Epithelial cell of esophagus (primary cell): ENCODE measurements at regions not wholly inside any gene's neighbourhood (a gene's known extent, or its start where the extent isn't known, plus 50 kb on each side); places are given as distances from the start of the nearest gene placed in this dataset.

ENCODE experiments used
- DNase-seq: peaks from one replicate; pipeline ENCODE4 v3.0.0; 2010; ENCODE audit warnings: low read depth
- H3K4me3 ChIP-seq: 2 replicates; pipeline ENCODE4 v1.5.1; 2011; ENCODE audit warnings: mild to moderate bottlenecking, low read length, control low read depth
- CTCF ChIP-seq: IDR thresholded peaks from 2 replicates; pipeline ENCODE4 v1.5.1; 2011; ENCODE audit warnings: low read depth, mild to moderate bottlenecking, low read length, control low read depth, inconsistent platforms; ENCODE audit not compliant: insufficient read depth; ENCODE audit errors: missing control alignments

GRCh38 chr3:194830401-194830800 lies 144.7 kb downstream of the FAM43A start:
- no peak for DNase-seq
- H3K4me3 ChIP-seq = no peak overlapping the region
- no peak for TF ChIP-seq CTCF

- no peak for DNase-seq
- H3K4me3 ChIP-seq = no peak overlapping the region
- TF ChIP-seq CTCF = no peak
Observed at GRCh38 chr3:194830978-194831377, 145.3 kb downstream of the FAM43A start.

GRCh38 chr3:194832346-194833104 lies 146.8 kb downstream of the FAM43A start:
- TF ChIP-seq CTCF = no peak
- H3K4me3 ChIP-seq = no peak overlapping the region
- DNase-seq = no peak

GRCh38 chr3:194833114-194833910 lies 147.6 kb downstream of the FAM43A start:
- peak; percentile 42 for DNase-seq

GRCh38 chr3:194836661-194837060 lies 151.0 kb downstream of the FAM43A start:
- TF ChIP-seq CTCF = no peak
- no peak for DNase-seq
- no peak overlapping the region for H3K4me3 ChIP-seq

More at GRCh38 chr3:194833114-194833910, 147.6 kb downstream of the FAM43A start:
- TF ChIP-seq CTCF = no peak
- no peak overlapping the region for H3K4me3 ChIP-seq

- DNase-seq = no peak
- TF ChIP-seq CTCF = no peak
- no peak overlapping the region for H3K4me3 ChIP-seq
Observed at GRCh38 chr3:194837457-194838127, 151.9 kb downstream of the FAM43A start.
